ENCODE measurements at regions not wholly inside any gene's neighbourhood (a gene's known extent, or its start where the extent isn't known, plus 50 kb on each side); places are given as distances from the start of the nearest gene placed in this dataset.

- TF ChIP-seq CTCF (IDR thresholded peaks at IDR 0.05): no peak
- Histone ChIP-seq H3K27me3 (no peaks in the 10 kb centered on the region), H3K9me3 (no peaks in the 10 kb centered on the region), H3K4me3 (ENCODE audit: low read depth in 1 of 2, low read length in 1 of 2) (no peak overlapping the region), H3K36me3 (no peaks in the 10 kb centered on the region), H3K4me1 (ENCODE audit: control insufficient read depth in 1 of 2, insufficient read depth in 1 of 2, low read depth in 1 of 2, low read length in 1 of 2) (no peaks in the 10 kb centered on the region), H3K27ac (no peak overlapping the region)
Observed at GRCh38 chrX:150196285-150196684, 166.8 kb upstream of the MAMLD1 start.

- no peaks in the 10 kb centered on the region for H3K27me3 ChIP-seq
- TF ChIP-seq CTCF (IDR thresholded peaks at IDR 0.05): no peak
- H3K9me3 ChIP-seq: no peaks in the 10 kb centered on the region
- no peak overlapping the region for H3K27ac ChIP-seq
- no peak overlapping the region for H3K4me3 ChIP-seq (ENCODE audit: low read depth in 1 of 2, low read length in 1 of 2)
- no peaks in the 10 kb centered on the region for H3K36me3 ChIP-seq
- H3K4me1 ChIP-seq (ENCODE audit: control insufficient read depth in 1 of 2, insufficient read depth in 1 of 2, low read depth in 1 of 2, low read length in 1 of 2): no peaks in the 10 kb centered on the region
Observed at GRCh38 chrX:150197388-150197787, 165.7 kb upstream of the MAMLD1 start.

- no peaks in the 10 kb centered on the region for H3K27me3 ChIP-seq
- no peaks in the 10 kb centered on the region for H3K36me3 ChIP-seq
- no peak overlapping the region for H3K27ac ChIP-seq
- TF ChIP-seq CTCF (IDR thresholded peaks at IDR 0.05): no peak
- H3K9me3 ChIP-seq: no peaks in the 10 kb centered on the region
- no peak overlapping the region for H3K4me3 ChIP-seq (ENCODE audit: low read depth in 1 of 2, low read length in 1 of 2)
- no peaks in the 10 kb centered on the region for H3K4me1 ChIP-seq (ENCODE audit: control insufficient read depth in 1 of 2, insufficient read depth in 1 of 2, low read depth in 1 of 2, low read length in 1 of 2)
Observed at GRCh38 chrX:150198776-150199175, 164.3 kb upstream of the MAMLD1 start.

GRCh38 chrX:150199181-150199580, 163.9 kb upstream of the MAMLD1 start:
- Histone ChIP-seq H3K36me3 (no peaks in the 10 kb centered on the region), H3K27me3 (no peaks in the 10 kb centered on the region), H3K4me1 (ENCODE audit: control insufficient read depth in 1 of 2, insufficient read depth in 1 of 2, low read depth in 1 of 2, low read length in 1 of 2) (no peaks in the 10 kb centered on the region), H3K9me3 (no peaks in the 10 kb centered on the region), H3K4me3 (ENCODE audit: low read depth in 1 of 2, low read length in 1 of 2) (no peak overlapping the region), H3K27ac (no peak overlapping the region)
- TF ChIP-seq CTCF (IDR thresholded peaks at IDR 0.05): no peak

GRCh38 chrX:150199803-150200202, 163.3 kb upstream of the MAMLD1 start:
- no peak overlapping the region for H3K4me3 ChIP-seq (ENCODE audit: low read depth in 1 of 2, low read length in 1 of 2)
- no peaks in the 10 kb centered on the region for H3K4me1 ChIP-seq (ENCODE audit: control insufficient read depth in 1 of 2, insufficient read depth in 1 of 2, low read depth in 1 of 2, low read length in 1 of 2)
- no peaks in the 10 kb centered on the region for H3K27me3 ChIP-seq
- H3K36me3 ChIP-seq: no peaks in the 10 kb centered on the region
- no peaks in the 10 kb centered on the region for H3K9me3 ChIP-seq
- H3K27ac ChIP-seq: no peak overlapping the region
- TF ChIP-seq CTCF (IDR thresholded peaks at IDR 0.05): no peak

GRCh38 chrX:150200361-150200760, 162.8 kb upstream of the MAMLD1 start:
- H3K36me3 ChIP-seq: no peaks in the 10 kb centered on the region
- no peaks in the 10 kb centered on the region for H3K4me1 ChIP-seq (ENCODE audit: control insufficient read depth in 1 of 2, insufficient read depth in 1 of 2, low read depth in 1 of 2, low read length in 1 of 2)
- TF ChIP-seq CTCF (IDR thresholded peaks at IDR 0.05): no peak
- no peaks in the 10 kb centered on the region for H3K27me3 ChIP-seq
- H3K9me3 ChIP-seq: no peaks in the 10 kb centered on the region
- H3K27ac ChIP-seq: no peak overlapping the region
- no peak overlapping the region for H3K4me3 ChIP-seq (ENCODE audit: low read depth in 1 of 2, low read length in 1 of 2)

All from neutrophil (primary cell).